NCI-H2029 (cell line): ENCODE measurements at regions not wholly inside any gene's neighbourhood (a gene's known extent, or its start where the extent isn't known, plus 50 kb on each side); places are given as distances from the start of the nearest gene placed in this dataset.

Experiments
- DNase-seq: peaks from one replicate; lab custom pipeline; 2025; lab: John Stamatoyannopoulos, UW

DNA sequence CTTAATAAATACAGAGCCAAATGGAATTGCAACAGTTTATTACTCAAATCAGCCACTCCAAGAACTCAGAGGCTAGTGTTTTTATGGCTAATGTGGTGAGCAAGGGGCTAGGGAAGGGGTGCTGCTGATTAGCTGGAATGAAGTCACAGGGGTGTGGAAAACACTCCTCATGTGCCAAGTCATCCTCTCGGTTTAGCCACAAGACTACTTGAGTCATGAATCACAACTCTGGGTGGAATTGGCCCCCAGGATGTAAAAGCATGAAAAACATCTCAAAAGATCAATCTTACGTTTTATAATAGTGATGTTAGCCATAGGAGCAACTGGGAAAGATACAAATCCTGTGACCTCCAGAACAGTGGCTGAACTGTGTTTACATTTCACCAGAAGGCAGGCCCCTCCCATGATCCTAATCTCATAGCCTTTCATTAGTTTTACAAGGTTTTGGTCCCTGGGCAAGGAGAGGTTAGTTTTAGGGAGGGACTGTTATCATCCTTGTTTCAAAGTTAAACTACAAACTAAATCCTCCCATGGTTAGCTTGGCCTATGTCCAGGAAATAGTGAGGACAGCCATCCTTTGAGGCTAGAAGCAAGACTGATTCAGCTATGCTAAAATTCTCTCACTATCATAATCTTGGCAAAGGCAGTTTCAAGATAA is 2020.1 kb upstream of the PCDH20 start:
- no peak for DNase-seq

GRCh38 chr13:63433546-63434150 is 2018.0 kb upstream of the PCDH20 start:
- no peak for DNase-seq

GRCh38 chr13:63427170-63427569 is 2011.5 kb upstream of the PCDH20 start:
- DNase-seq: no peak

DNA sequence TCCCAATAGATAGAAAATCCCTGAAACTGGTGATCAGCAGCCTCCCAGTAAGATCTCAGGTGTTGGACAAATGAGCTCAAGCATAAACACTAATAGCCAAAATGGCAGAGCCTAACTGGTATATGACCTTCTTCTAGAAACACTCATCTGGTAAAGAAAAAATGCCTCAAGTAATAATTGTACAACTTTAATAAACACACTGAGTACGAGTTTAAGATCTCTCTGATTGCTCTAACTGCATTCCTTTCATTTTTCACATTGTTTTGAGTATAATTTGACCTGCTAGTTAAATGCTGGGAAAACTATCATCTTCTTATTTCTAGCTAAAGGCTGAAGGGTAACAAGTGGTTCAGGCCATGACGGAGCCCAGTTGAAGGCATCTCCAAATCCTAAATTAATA is 2009.5 kb upstream of the PCDH20 start:
- no peak for DNase-seq

GRCh38 chr13:63421123-63421522 is 2005.5 kb upstream of the PCDH20 start:
- no peak for DNase-seq

- DNase-seq: no peak
Observed at GRCh38 chr13:63420685-63421084, 2005.0 kb upstream of the PCDH20 start.

DNA sequence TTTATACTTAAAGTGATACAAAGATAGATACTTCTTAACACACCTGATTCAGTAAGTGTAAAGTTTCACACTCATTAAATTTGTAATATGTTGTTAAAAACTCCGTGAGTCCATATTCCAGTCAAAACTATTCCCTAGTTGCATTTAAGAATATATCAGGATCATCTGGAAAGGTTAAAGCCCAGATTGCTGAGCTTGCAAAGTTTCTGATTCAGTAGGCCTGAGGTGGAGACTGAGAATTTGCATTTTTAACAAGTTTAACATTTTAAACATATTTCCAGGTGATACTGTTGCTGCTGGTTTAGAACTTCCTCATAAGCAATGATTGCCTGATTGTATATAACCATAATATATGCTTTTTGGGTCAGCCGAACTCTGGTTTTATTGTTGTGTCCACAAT is 1998.6 kb upstream of the PCDH20 start:
- no peak for DNase-seq

- no peak for DNase-seq
Observed at GRCh38 chr13:63409791-63410351, 1994.2 kb upstream of the PCDH20 start.

DNA sequence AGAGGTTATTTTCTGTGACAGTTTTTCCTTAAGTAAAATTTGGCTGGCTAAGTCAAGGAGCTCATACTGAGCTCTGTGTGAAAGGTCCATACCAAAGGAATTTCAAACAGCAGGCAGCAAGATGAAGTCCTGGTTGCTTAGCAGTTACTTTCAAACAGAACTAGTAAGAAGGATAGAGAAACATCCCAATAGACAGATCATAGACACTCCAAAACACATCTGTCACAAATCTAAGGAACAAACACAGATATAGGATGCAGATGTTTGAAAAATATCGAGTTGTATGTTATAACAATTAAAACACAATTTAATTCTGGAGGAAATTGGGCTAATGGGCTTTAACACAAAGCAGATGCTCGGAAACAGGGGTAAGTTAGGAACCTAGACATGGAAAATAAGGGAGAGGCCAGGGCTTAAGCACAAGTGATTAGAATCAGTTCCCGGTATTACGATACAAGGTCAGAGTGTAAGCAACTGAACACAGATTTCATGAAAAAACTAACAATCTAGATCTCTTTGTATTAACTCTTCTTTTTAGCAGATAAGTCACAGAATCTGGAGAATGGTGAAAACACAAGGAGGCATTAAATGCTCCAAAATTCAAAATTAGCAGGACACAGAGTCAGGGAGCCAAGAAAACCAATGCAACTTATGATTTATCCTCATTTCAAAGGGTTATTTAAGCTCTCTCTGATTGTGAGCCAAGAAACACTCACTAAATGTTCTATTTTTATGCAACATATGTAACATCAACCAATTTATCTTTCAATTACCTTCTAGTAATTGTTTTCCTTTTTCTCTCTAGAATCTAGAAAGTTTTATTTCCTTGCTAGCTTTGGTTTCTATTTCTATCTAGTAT is 1992.9 kb upstream of the PCDH20 start:
- no peak for DNase-seq

- DNase-seq: no peak
Observed at GRCh38 chr13:63403733-63404132, 1988.1 kb upstream of the PCDH20 start.

GRCh38 chr13:63396746-63397145 is 1981.1 kb upstream of the PCDH20 start:
- DNase-seq: no peak

DNA sequence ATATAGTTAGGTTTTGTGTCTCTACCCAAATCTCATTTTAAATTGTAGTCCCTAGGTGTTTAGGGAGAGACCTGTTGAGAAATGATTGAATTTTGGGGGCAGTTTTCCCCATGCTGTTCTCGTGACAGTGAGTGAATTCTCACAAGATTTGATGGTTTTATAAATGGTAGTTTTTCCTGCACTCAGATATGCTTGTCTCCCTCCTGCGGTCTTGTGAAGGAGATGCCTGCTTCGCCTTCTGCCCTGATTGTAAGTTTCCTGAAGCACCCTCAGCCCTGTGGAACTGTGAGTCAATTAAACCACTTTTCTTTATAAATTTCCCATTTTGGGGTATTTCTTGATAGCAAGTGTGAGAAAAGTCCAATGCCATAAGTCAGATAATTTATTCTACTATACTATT is 1977.5 kb upstream of the PCDH20 start:
- DNase-seq: no peak

DNA sequence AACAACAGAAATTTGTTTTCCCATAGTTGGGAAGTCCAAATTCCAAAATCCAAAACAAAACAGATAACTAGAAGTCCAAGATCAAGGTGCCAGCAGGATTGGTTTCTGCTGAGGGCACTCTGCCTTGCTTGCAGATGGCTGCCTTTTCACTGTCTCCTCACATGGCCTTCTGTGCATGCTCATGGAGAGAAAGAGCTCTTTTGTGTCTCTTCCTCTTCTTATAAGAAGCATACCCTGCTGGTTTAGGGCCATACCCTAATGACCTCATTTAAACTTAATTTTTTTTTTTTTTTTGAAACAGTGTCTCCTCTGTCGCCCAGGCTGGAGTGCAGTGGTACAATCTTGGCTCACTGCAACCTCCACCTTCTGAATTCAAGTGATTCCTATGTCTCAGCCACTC is 1974.1 kb upstream of the PCDH20 start:
- no peak for DNase-seq

DNA sequence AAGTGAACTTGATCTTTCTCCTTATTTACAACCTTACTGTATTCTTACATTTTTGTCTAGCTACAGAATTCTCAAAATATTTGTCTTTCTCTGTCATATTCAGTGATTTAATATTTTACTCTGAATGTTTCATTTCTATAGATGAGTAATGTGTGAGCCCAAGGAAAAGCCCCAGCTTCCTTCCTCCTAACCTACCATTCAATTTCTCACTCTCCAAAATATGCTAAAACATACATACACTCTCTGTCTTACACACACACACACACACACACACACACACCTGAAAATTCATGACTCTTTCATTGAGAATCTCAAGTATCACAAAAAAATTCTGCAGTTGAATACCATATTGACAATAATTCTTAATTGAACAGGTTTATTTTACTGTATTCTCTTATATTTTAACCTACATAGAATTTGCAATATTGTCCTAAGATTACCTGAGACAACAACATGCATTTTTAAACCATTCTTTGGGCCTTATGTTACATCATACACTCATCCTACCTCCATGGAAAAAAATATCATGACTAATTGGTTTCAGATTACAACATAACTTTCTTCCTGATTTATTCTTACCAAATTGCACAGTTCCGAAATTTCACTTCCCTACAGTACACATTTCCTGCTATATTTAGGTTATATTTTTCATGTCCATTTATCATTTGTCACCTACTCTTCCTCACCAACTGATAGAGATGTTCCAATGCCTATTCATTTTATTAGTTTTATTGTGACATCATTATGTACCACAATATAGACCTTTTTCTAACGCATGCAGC is 1965.6 kb upstream of the PCDH20 start:
- no peak for DNase-seq

DNA sequence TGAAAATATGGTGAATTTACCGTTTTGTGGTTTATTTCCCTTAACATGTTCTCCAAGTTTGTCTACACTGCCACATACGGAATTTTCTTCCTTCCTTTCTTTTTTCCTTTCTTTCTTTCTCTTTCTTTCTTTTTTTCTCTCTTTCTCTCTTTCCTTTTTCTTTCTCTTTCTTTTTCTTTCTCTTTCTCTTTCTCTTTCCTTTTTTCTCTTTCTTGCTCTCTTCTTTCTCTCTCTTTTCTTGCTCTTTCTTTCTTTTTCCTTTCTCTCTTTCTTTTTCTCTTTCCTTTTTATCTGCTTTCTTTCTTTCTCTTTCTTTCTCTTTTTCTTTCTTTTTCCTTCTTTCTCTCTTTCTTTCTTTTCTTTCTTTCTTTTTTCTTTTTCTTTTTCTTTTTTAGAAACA is 1962.3 kb upstream of the PCDH20 start:
- no peak for DNase-seq

- DNase-seq: no peak
Observed at GRCh38 chr13:63370101-63370500, 1954.5 kb upstream of the PCDH20 start.

DNA sequence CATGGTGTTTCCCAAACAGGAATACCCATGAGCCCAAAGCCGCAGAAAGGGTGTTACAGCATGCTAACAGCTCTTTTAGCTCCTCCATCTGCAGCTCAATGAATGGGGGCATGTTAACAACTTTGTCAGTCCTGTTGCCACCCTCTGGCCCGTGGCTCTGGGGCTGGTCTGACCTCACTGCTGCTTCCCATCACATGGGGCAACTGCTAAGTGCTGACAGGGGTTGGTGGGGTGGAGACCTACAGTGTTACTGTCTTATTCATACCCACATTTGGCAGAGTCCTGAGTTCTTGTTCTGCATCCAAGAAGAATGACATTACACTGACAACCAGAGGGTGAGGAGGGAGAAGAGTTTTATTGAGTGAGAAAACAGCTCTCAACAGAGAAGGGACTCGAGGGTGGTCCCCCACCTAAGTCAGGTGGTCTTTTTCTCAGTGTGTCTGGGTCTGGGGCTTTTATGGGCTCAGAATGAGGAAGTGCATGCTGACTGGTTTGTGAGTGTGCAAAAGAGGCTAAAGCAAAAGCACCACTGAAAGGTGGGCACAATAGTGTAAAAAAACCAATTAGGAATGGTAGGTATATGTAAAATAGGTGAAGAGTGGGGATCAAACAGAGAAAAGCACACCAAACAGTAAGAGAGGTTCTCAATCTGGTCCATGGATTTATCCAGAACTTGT is 1952.0 kb upstream of the PCDH20 start:
- no peak for DNase-seq

GRCh38 chr13:63364159-63364558 is 1948.5 kb upstream of the PCDH20 start:
- no peak for DNase-seq

GRCh38 chr13:63351533-63351932 is 1935.9 kb upstream of the PCDH20 start:
- DNase-seq: no peak

GRCh38 chr13:63351081-63351480 is 1935.4 kb upstream of the PCDH20 start:
- no peak for DNase-seq

DNA sequence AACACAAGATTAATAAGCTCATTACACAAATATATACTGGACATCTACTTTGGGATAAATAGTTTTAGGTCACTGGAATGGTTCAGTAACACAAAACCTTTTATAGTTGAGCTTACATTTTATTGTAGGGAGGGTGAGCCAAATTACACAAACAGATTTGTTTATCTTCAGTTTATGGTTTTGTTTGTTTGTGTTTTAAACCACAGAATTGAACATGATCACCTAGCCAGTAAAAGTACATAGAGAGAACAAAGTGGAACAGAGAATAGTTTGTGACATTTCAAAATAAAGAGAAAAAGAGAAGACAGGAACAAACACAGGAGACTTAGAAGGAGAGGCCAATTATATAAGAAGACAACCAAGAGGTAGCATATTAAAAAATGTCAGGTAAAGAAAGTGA is 1930.2 kb upstream of the PCDH20 start:
- peak; percentile 10 for DNase-seq

DNA sequence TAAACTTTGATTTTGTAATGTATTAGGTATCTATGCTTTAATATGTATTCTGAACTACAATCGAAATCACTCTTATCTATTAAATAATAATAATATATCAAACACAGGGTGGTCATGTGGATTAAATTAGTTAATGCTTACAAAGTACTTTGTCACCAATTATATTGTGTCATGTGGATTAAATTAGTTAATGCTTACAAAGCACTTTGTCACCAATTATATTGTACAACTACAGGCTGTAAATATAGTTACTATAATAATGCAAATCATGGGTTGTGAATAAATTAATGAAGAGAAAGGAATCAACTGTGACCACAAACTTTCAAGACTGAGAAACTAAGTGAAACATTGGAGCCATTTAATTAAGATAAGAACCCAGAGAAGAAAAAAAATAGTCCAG is 1929.1 kb upstream of the PCDH20 start:
- DNase-seq: no peak
